ENCODE measurements at regions not wholly inside any gene's neighbourhood (a gene's known extent, or its start where the extent isn't known, plus 50 kb on each side); places are given as distances from the start of the nearest gene placed in this dataset.

- no peaks in the 10 kb centered on the region for H3K4me1 Mint-ChIP-seq (ENCODE audit: low read depth)
- H3K4me3 Mint-ChIP-seq, result no peak overlapping the region
- H3K36me3 Mint-ChIP-seq, result no peaks in the 10 kb centered on the region
- no peaks in the 10 kb centered on the region for H3K9me3 Mint-ChIP-seq (ENCODE audit: low read depth)
- no peak overlapping the region for H3K27ac Mint-ChIP-seq
- peaks cover 14% of the 10 kb centered on the region for H3K27me3 Mint-ChIP-seq
Measured at GRCh38 chr11:104588446-104588845, 309.8 kb downstream of the CASP12 start.

DNA sequence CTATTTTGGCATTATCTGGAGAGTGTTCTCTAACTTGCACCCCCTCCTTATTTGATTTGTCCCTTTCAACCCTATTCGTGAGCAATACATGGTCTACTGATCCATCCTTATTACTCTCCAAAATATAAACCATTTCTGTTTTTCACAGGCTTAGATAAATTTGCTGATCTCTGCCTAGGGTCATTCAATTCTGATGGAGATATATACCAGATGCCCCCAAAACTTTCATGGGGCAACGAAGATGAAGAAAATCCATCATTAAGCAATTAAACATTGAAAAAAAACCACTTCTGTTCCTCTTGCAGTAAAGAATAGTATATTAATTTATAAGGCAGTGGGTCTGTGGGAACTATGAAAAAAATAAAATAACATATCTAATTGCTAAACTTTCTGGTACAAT is 313.4 kb downstream of the CASP12 start:
- H3K36me3 Mint-ChIP-seq, result no peaks in the 10 kb centered on the region
- no peaks in the 10 kb centered on the region for H3K4me1 Mint-ChIP-seq (ENCODE audit: low read depth)
- H3K9me3 Mint-ChIP-seq (ENCODE audit: low read depth), result no peaks in the 10 kb centered on the region
- H3K4me3 Mint-ChIP-seq, result no peak overlapping the region
- peaks cover 16% of the 10 kb centered on the region for H3K27me3 Mint-ChIP-seq
- H3K27ac Mint-ChIP-seq, result no peak overlapping the region

GRCh38 chr11:104583857-104584256 is 314.4 kb downstream of the CASP12 start:
- H3K36me3 Mint-ChIP-seq, result no peaks in the 10 kb centered on the region
- no peak overlapping the region for H3K4me3 Mint-ChIP-seq
- H3K27ac Mint-ChIP-seq, result no peak overlapping the region
- H3K4me1 Mint-ChIP-seq (ENCODE audit: low read depth), result no peaks in the 10 kb centered on the region
- no peaks in the 10 kb centered on the region for H3K9me3 Mint-ChIP-seq (ENCODE audit: low read depth)
- H3K27me3 Mint-ChIP-seq, result peaks cover 16% of the 10 kb centered on the region

DNA sequence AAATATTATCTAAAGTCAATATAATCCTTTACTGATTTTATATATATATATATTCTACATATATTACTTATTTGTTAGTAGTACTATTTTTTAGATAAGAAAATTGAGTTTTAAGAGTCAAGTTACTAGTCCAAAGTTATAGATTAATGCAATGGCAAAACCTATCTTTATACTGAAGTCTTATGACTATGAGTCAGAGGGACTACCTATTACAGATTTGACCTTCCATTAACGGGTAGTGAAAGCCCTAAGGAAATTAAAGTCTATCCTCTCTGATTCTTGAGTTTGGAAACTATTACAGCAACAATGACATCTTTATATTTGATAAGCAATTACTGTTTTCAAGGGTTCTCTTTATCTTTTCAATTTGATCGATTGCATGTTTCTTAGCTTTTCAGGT is 315.8 kb downstream of the CASP12 start:
- peaks cover 16% of the 10 kb centered on the region for H3K27me3 Mint-ChIP-seq
- no peak overlapping the region for H3K4me3 Mint-ChIP-seq
- H3K4me1 Mint-ChIP-seq (ENCODE audit: low read depth), result no peaks in the 10 kb centered on the region
- no peaks in the 10 kb centered on the region for H3K9me3 Mint-ChIP-seq (ENCODE audit: low read depth)
- no peaks in the 10 kb centered on the region for H3K36me3 Mint-ChIP-seq
- H3K27ac Mint-ChIP-seq, result no peak overlapping the region

GRCh38 chr11:104581246-104581980 is 316.8 kb downstream of the CASP12 start:
- Mint-ChIP-seq H3K4me3 (no peak overlapping the region), H3K27ac (no peak overlapping the region), H3K9me3 (ENCODE audit: low read depth) (no peaks in the 10 kb centered on the region), H3K4me1 (ENCODE audit: low read depth) (no peaks in the 10 kb centered on the region), H3K27me3 (peaks cover 16% of the 10 kb centered on the region), H3K36me3 (no peaks in the 10 kb centered on the region)

- peaks cover 3% of the 10 kb centered on the region for H3K9me3 Mint-ChIP-seq (ENCODE audit: low read depth)
- H3K36me3 Mint-ChIP-seq, result peaks cover 2% of the 10 kb centered on the region
- no peak overlapping the region for H3K27ac Mint-ChIP-seq
- no peaks in the 10 kb centered on the region for H3K27me3 Mint-ChIP-seq
- no peaks in the 10 kb centered on the region for H3K4me1 Mint-ChIP-seq (ENCODE audit: low read depth)
- H3K4me3 Mint-ChIP-seq, result no peak overlapping the region
Measured at GRCh38 chr11:104573441-104573990, 324.7 kb downstream of the CASP12 start.

- Mint-ChIP-seq H3K27ac (no peak overlapping the region), H3K4me1 (ENCODE audit: low read depth) (no peaks in the 10 kb centered on the region), H3K27me3 (no peaks in the 10 kb centered on the region), H3K4me3 (no peak overlapping the region), H3K9me3 (ENCODE audit: low read depth) (peaks cover 3% of the 10 kb centered on the region), H3K36me3 (peaks cover 2% of the 10 kb centered on the region)
Measured at GRCh38 chr11:104572279-104572678, 326.0 kb downstream of the CASP12 start.

DNA sequence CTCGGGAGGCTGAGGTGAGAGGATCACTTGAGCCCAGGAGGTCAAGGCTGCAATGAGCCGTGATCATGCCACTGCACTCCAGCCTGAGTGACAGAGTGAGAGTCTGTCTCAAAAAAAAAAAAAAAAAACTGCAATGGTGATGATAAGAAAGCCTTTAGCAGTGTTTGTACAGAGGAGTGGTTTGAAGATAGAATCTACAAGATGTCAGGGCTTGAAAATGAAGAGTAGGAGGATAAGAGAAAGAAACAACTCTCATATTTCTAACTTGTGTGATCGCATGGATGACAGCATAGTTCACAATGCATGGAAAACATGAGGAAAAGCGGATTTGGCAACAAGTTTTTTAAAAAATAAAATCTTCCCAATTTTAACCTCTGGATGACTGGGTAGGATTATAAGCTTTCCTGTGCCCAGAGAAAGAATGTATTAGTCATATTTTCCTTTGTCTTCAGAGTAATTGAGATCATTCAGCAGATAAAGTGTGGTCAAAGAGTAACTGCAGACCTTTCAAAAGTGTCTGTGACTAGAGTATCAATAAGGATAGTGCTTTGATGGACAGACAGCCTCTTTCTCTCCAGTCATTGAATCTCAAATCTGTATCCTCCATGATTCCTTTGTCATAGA is 328.1 kb downstream of the CASP12 start:
- H3K4me1 Mint-ChIP-seq (ENCODE audit: low read depth), result no peaks in the 10 kb centered on the region
- no peak overlapping the region for H3K4me3 Mint-ChIP-seq
- H3K27ac Mint-ChIP-seq, result no peak overlapping the region
- H3K9me3 Mint-ChIP-seq (ENCODE audit: low read depth), result peaks cover 3% of the 10 kb centered on the region
- no peaks in the 10 kb centered on the region for H3K27me3 Mint-ChIP-seq
- H3K36me3 Mint-ChIP-seq, result peaks cover 2% of the 10 kb centered on the region

DNA sequence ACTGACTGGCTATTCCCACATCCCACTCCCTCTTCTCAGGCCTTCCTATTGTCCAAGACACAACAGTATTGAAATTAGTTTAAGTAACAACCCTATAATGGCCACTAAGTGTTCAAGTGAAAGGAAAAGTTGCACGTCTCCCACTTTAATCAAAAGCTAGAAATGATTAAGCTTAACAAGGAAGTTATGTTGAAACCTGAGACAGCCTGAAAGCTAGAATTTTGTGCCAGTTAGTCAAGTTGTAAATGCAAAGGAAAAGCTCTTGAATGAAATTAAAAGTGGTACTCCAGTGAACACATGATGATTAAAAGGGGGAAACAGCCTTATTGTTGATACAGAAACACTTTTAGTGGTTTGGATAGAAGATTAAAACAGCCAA is 332.7 kb downstream of the CASP12 start:
- H3K27me3 Mint-ChIP-seq, result no peaks in the 10 kb centered on the region
- no peaks in the 10 kb centered on the region for H3K4me1 Mint-ChIP-seq (ENCODE audit: low read depth)
- H3K27ac Mint-ChIP-seq, result no peak overlapping the region
- H3K9me3 Mint-ChIP-seq (ENCODE audit: low read depth), result no peaks in the 10 kb centered on the region
- no peaks in the 10 kb centered on the region for H3K36me3 Mint-ChIP-seq
- no peak overlapping the region for H3K4me3 Mint-ChIP-seq

GRCh38 chr11:104564921-104565582 is 333.2 kb downstream of the CASP12 start:
- Mint-ChIP-seq H3K9me3 (ENCODE audit: low read depth) (no peaks in the 10 kb centered on the region), H3K4me3 (no peak overlapping the region), H3K27me3 (no peaks in the 10 kb centered on the region), H3K27ac (no peak overlapping the region), H3K4me1 (ENCODE audit: low read depth) (no peaks in the 10 kb centered on the region), H3K36me3 (no peaks in the 10 kb centered on the region)

GRCh38 chr11:104556606-104557301 is 341.5 kb downstream of the CASP12 start:
- H3K4me3 Mint-ChIP-seq, result no peak overlapping the region
- no peak overlapping the region for H3K27ac Mint-ChIP-seq

DNA sequence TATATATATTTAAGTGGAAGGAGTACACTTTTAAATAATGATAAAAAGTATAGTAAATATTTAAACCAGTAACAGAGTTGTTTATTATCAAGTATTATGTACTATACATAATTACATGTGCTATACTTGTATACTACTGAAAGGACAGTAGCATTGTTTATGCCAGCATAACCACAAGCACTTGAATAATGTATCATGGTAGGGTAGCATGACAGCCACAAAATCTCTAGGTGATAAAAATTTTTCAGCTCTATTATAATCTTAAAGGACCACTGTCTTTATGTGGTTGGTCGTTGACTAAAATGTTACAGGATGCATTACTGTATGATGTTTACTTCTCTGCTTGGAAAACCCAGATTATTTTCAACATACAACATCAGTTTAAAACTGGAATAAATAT is 349.2 kb downstream of the CASP12 start:
- Mint-ChIP-seq H3K27me3 (peaks cover 4% of the 10 kb centered on the region), H3K9me3 (ENCODE audit: low read depth) (no peaks in the 10 kb centered on the region), H3K4me1 (ENCODE audit: low read depth) (peaks cover 5% of the 10 kb centered on the region), H3K27ac (no peak overlapping the region), H3K36me3 (no peaks in the 10 kb centered on the region), H3K4me3 (no peak overlapping the region)

More at GRCh38 chr11:104556606-104557301, 341.5 kb downstream of the CASP12 start:
- no peaks in the 10 kb centered on the region for H3K9me3 Mint-ChIP-seq (ENCODE audit: low read depth)
- peaks cover 10% of the 10 kb centered on the region for H3K4me1 Mint-ChIP-seq (ENCODE audit: low read depth)
- H3K27me3 Mint-ChIP-seq, result peaks cover 13% of the 10 kb centered on the region
- no peaks in the 10 kb centered on the region for H3K36me3 Mint-ChIP-seq

DNA sequence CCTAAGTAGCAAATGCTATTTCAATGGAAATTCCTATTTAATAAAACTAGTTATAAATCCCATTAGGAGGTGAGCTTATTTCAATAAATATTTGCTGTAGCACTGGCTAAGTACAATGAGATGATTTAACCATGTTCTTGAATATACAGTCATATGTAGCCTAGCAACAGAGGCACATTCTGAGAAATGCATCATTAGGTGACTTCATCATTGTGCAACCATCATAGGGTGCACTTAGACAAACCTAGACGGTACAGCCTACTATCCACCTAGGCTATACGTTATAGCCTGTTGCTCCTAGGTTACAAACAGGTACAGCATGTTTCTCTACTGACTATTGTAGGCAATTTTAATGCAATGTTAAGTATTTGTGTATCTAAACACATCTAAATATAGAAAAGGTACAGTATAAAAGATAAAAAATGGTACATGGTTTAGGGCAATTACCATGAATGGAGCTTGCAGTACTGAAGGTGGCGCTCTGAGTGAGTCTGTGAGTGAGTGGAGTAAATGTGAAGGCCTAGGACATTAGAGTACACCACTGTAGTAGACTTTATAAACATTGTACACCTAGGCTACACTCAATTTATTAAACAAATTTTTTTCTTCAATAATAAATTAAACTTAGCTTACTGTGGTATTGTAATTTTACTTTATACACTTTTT is 350.1 kb downstream of the CASP12 start:
- H3K36me3 Mint-ChIP-seq, result no peaks in the 10 kb centered on the region
- H3K27ac Mint-ChIP-seq, result no peak overlapping the region
- H3K27me3 Mint-ChIP-seq, result peaks cover 4% of the 10 kb centered on the region
- no peak overlapping the region for H3K4me3 Mint-ChIP-seq
- H3K9me3 Mint-ChIP-seq (ENCODE audit: low read depth), result no peaks in the 10 kb centered on the region
- peaks cover 5% of the 10 kb centered on the region for H3K4me1 Mint-ChIP-seq (ENCODE audit: low read depth)

GRCh38 chr11:104546501-104546900 is 351.8 kb downstream of the CASP12 start:
- H3K27ac Mint-ChIP-seq, result no peak overlapping the region
- H3K9me3 Mint-ChIP-seq (ENCODE audit: low read depth), result no peaks in the 10 kb centered on the region
- no peaks in the 10 kb centered on the region for H3K4me1 Mint-ChIP-seq (ENCODE audit: low read depth)
- H3K36me3 Mint-ChIP-seq, result no peaks in the 10 kb centered on the region
- H3K27me3 Mint-ChIP-seq, result peaks cover 4% of the 10 kb centered on the region
- no peak overlapping the region for H3K4me3 Mint-ChIP-seq

All from activated naive CD8-positive, alpha-beta T cell (primary cell).